ENCODE measurements at regions not wholly inside any gene's neighbourhood (a gene's known extent, or its start where the extent isn't known, plus 50 kb on each side); places are given as distances from the start of the nearest gene placed in this dataset.

DNA sequence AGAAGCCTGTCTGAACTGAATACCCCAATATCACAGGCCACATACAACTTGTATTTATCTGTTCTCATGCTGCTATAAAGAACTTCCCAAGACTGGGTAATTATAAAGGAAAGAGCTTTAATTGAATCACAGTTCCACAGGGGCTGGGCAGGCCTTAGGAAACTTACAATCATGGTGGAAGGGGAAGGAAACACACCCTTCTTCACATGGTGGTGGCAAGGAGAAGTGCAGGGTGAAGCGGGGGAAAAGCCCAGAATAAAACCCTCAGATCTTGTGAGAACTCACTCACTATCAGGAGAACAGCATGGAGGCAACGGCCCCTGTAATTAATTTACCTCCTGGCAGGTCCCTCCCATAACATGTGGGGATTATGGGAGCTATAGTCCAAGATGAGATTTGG, 50.3 kb upstream of the FNDC1 start:
- DNase-seq (ENCODE audit: low read depth in 2 of 2) = no peak

- no peak for DNase-seq (ENCODE audit: low read depth in 2 of 2)
These were observed 51.6 kb upstream of the FNDC1 start for GRCh38 chr6:159117563-159117962.

DNA sequence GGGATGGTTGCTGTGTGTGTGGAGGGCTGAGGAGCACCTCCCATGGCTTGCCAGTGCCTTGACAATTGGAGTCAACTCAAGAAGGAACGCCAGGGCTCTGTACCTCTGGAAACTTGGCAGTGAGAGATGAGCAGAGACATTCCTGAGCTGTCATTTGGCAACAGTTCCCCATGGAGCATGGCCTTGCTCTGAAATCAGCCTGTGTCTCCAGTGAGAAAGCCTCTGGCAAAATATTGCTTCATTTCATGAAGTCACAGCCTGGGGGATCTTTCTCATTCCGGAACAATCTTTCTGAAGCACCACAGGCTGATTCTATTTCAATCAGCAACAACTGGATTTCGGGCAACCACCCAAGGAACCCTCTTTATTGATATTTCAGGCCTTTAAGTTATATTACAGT, 52.2 kb upstream of the FNDC1 start:
- DNase-seq (ENCODE audit: low read depth in 2 of 2) = no peak

GRCh38 chr6:159116343-159116742, 52.9 kb upstream of the FNDC1 start:
- no peak for DNase-seq (ENCODE audit: low read depth in 2 of 2)

- DNase-seq (ENCODE audit: low read depth in 2 of 2) = no peak
These were observed 54.6 kb upstream of the FNDC1 start for GRCh38 chr6:159114569-159114968.

- DNase-seq (ENCODE audit: low read depth in 2 of 2) = no peak
These were observed 56.0 kb upstream of the FNDC1 start for GRCh38 chr6:159113223-159113622.

- no peak for DNase-seq (ENCODE audit: low read depth in 2 of 2)
These were observed 56.5 kb upstream of the FNDC1 start for GRCh38 chr6:159112714-159113113.

DNA sequence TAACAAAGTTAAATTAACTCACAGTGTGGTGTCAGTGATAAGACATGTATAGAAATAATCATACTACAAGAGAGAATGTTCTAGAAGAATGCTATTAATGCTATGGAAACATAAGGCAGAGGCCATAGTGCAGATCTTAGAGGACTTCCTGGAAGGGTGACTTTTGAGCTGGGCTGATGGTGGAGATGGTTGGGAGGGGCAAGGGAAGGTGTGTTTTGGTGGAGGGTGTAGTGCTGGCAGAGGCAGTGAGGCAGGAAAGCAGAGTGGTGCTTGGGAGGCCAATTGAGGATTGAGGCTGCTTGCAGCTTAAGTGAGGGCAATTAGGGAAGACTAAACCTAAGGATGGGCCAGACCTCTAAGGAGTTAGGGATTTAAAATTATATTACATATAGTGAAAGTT, 58.5 kb upstream of the FNDC1 start:
- no peak for DNase-seq (ENCODE audit: low read depth in 2 of 2)

DNA sequence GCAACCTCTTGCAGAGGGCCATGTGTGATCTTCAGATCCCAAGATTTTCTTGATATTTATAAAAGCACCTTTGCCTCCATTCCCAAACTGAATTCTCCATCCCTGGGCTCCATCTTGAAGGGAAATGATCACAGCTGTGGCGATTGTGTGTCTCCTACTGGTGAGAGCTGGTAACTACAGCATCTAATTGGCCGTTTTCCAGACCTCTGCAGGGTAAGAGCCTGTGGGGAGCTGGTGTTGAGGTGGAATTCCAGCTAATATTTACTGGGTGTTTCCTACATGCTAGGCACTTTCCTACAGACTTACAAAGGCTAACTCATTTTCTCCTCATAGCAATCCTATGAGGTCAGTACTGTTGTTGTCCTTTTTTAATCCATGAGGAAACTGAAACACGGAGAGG, 59.2 kb upstream of the FNDC1 start:
- DNase-seq (ENCODE audit: low read depth in 2 of 2) = no peak

- no peak for DNase-seq (ENCODE audit: low read depth in 2 of 2)
These were observed 59.8 kb upstream of the FNDC1 start for GRCh38 chr6:159109391-159109790.

DNA sequence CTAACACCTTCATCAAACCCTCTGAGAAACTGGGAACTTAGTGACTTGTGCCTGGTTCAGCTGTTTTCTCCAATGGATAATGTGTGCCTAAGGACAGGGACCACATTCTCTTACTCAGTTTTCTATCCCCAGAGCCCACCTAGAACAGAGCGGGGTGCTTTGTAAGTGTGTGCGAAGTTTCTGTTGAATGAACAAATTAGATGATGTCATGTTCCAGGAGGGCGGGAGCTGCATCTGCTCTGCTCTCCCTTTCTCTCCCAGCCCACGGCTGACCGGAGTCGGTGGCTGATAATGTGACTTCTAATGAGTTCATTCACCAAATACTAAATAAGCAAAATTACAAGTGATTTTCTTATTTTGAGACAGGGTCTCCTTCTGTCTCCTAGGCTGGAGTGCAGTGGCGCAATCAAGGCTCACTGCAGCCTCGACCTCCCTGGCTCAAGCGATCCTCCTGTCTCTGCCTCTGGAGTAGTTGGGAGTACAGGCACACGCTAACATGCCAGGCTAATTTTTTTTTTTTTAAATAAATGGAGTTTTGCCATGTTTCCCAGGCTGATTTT, 60.7 kb upstream of the FNDC1 start:
- no peak for DNase-seq (ENCODE audit: low read depth in 2 of 2)

DNA sequence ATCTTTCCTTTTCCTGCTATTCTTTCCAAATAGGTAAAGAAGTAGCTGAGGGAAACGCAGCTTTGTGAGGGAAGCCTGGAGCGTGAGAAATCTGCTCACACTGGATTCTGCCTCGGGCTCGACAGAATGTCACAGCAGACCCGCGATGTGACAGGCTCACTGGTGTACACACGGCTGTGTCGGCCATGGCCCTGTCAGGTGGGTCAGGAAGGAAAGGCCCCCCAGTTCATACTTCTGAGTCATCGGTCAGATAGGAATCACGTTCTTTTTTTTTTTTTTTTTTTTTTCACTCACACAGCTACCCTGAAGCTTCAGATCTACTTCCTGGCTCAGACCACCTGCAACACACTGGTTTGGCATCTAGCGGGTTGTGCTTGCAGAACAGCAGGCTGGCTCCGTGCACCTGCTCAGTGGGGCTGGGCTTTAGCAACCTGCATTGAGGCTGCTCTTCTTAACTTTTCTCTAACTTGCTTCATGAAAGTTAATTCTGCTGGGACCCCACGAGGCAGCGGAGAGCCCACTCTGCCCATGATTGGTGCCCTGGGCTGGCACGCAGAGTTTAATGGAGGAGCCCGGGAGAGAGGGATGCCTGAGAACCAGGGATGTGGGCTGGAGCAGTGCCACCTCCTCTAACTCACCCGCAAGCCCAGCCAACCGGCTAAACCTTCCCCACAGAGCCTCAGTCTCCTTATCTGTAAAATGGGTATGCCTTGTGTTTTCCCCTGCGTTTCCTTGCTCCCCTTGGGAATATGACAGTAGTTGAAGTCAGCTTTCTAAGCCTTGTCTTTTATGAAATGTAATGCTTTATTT, 61.5 kb upstream of the FNDC1 start:
- peak; percentile 31 to 43 for DNase-seq (ENCODE audit: low read depth in 2 of 2)

GRCh38 chr6:159106627-159107241, 61.9 kb upstream of the TAGAP start:
- DNase-seq (ENCODE audit: low read depth in 2 of 2) = peak; percentile 69 to 83

GRCh38 chr6:159105716-159106115, 60.9 kb upstream of the TAGAP start:
- no peak for DNase-seq (ENCODE audit: low read depth in 2 of 2)

- DNase-seq (ENCODE audit: low read depth in 2 of 2) = no peak
These were observed 60.1 kb upstream of the TAGAP start for GRCh38 chr6:159104931-159105330.

- DNase-seq (ENCODE audit: low read depth in 2 of 2) = peak; percentile 53 to 58
These were observed 59.6 kb upstream of the TAGAP start for GRCh38 chr6:159104163-159104925.

DNA sequence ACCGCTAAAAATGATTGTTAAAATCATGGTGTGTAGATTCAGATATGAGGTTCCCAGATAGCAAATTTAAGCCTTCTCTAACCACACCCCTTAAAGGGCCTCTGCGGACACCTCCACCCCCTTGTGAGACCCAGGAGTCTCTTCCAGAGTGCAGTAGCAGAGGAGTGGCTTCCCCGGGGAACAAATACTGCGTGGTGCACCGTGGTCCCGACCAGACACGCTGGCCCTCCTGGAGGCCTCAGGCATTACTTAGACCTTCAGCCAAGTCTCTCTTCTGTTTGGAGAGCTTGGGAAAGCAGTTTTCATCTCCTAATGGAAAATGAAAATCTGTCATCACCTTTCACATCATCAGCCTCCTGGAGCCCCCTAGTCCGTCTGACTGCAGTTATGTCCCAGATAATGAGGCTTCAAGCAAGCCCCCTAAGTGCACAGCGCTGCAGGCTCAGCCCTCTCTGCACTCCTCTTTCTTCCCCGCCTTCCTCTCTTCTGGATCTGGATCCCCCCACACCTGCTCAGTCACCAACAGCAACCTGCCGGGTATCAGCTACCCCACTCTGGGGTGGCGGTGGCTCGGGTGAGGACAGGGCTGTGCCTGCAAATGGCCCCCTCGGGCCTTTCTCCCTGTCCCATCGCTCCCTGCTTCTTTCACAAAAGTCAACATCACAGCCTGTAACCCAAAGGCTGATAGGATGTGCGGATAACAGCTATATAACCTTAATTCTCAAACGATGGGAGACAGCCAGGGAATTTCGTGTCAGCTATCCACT, 58.8 kb upstream of the TAGAP start:
- DNase-seq (ENCODE audit: low read depth in 2 of 2) = no peak

DNA sequence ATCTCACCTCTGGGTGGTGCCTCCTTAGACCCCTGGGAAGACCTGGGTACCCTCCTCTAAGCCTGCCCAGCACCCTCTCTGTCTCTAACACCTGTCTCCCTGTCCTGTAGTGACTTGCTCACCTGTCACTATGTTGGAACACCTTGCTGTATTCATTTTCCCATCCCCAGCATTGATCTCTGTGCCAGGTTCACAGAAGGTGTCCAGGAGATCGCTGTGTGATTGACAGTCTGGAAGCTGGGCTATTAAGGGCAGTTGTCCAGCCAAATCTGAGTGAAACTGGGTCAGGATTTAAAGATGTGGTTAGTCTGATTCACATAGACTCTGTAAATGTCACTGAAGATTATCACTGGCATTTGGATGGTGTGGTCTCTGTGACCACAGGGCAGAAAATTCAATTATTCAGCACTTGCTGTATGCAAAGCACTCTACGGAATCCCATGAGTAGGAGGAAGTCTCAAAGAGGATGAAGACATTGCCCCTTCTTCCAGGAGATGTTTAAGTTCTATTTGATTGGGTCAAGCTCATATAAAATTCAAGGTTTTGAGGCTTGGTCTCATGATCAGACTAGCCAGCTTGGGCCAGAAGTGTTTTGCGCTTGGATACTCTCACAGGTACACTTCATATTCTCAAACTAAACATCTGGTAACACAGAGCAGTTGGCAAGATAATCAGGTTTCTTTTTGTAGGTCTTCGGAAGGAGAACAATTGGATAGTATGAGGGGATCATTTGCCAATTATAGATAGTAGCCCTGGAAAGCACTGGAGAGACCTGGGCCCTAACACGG, 57.8 kb upstream of the TAGAP start:
- no peak for DNase-seq (ENCODE audit: low read depth in 2 of 2)

- no peak for DNase-seq (ENCODE audit: low read depth in 2 of 2)
These were observed 56.9 kb upstream of the TAGAP start for GRCh38 chr6:159101656-159102055.

- no peak for DNase-seq (ENCODE audit: low read depth in 2 of 2)
These were observed 55.8 kb upstream of the TAGAP start for GRCh38 chr6:159100395-159101182.

Data from stimulated activated CD8-positive, alpha-beta memory T cell treated with anti-CD3 and anti-CD28 coated beads, Interleukin-15, amount 100 ng/mL, for 4 hours (primary cell).